ENCODE measurements at regions not wholly inside any gene's neighbourhood (a gene's known extent, or its start where the extent isn't known, plus 50 kb on each side); places are given as distances from the start of the nearest gene placed in this dataset.

DNA sequence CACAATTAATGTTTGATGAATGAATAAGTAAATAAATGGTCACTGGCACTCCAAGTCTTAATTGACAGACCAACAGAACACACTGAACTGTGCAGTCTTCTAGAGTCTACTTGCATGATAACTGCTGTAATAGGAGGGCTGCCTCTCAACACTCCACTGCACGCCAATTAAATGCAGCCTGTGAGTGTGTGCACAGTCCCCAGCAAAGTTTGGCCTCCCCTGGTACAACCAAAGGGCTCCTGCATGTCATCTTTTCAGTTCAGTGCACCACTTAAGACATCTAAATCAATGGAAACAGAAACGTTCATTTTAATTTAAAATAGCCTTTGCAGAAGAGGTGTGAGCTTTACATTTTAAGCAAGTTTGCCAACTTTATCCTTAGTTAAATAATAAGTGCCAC is 121.7 kb upstream of the USP15 start:
- WGBS (ENCODE audit: insufficient coverage, low coverage, low lambda C conversion rate, missing lambda C conversion rate) = 44% methylated on average over 2 of the region's 2 CpGs
- H3K4me1 ChIP-seq = no peaks in the 10 kb centered on the region
- DNase-seq (no peak), ATAC-seq (no peak)
- no peaks in the 10 kb centered on the region for H3K9me3 ChIP-seq
- intact Hi-C loops (cut with DNase I) = no loop called here
- no peak overlapping the region for H3K27ac ChIP-seq
- no peaks in the 10 kb centered on the region for H3K27me3 ChIP-seq
- no peaks in the 10 kb centered on the region for H3K36me3 ChIP-seq
- TF ChIP-seq, protein P1, sequence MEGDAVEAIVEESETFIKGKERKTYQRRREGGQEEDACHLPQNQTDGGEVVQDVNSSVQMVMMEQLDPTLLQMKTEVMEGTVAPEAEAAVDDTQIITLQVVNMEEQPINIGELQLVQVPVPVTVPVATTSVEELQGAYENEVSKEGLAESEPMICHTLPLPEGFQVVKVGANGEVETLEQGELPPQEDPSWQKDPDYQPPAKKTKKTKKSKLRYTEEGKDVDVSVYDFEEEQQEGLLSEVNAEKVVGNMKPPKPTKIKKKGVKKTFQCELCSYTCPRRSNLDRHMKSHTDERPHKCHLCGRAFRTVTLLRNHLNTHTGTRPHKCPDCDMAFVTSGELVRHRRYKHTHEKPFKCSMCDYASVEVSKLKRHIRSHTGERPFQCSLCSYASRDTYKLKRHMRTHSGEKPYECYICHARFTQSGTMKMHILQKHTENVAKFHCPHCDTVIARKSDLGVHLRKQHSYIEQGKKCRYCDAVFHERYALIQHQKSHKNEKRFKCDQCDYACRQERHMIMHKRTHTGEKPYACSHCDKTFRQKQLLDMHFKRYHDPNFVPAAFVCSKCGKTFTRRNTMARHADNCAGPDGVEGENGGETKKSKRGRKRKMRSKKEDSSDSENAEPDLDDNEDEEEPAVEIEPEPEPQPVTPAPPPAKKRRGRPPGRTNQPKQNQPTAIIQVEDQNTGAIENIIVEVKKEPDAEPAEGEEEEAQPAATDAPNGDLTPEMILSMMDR (IDR thresholded peaks at IDR 0.05) = no peak
- TF ChIP-seq POLR2A (IDR thresholded peaks at IDR 0.05) = no peak
- H3K4me3 ChIP-seq = no peak overlapping the region

- H3K36me3 ChIP-seq = no peaks in the 10 kb centered on the region
- TF ChIP-seq, protein P1 (IDR thresholded peaks at IDR 0.05) = no peak
- TF ChIP-seq POLR2A (IDR thresholded peaks at IDR 0.05) = no peak
- no peaks in the 10 kb centered on the region for H3K9me3 ChIP-seq
- no peaks in the 10 kb centered on the region for H3K4me1 ChIP-seq
- WGBS (ENCODE audit: insufficient coverage, low coverage, low lambda C conversion rate, missing lambda C conversion rate) = 50% methylated on average over 3 of the region's 3 CpGs
- H3K27me3 ChIP-seq = no peaks in the 10 kb centered on the region
- intact Hi-C loops (cut with DNase I) = no loop called here
- no peak for DNase-seq
- H3K27ac ChIP-seq = no peak overlapping the region
- ATAC-seq = no peak
- H3K4me3 ChIP-seq = no peak overlapping the region
Measured at GRCh38 chr12:62146318-62146717, 113.9 kb upstream of the USP15 start.

DNA sequence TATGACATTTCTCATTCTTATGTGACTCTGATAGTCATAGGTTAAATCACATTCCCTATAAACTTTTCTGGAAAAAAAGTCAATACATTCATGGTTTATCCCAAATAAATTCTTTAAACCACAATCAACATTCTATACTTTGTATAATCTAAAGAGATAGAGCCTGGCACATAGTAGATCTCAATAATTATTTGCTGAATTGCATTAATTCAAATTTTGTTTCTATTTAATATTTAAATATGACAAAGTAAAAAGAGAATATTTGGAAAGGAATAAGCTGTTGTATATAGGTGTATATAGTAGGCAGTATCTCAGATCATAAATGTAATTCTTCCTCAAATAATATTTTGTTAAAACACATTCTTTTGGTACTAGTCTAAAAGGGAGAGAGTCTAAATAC is 102.2 kb upstream of the USP15 start:
- no peak overlapping the region for H3K4me3 ChIP-seq
- DNase-seq = no peak
- intact Hi-C loops (cut with DNase I) = no loop called here
- no peaks in the 10 kb centered on the region for H3K4me1 ChIP-seq
- H3K27me3 ChIP-seq = no peaks in the 10 kb centered on the region
- TF ChIP-seq, protein P1 (IDR thresholded peaks at IDR 0.05) = no peak
- TF ChIP-seq POLR2A (IDR thresholded peaks at IDR 0.05) = no peak
- no peak overlapping the region for H3K27ac ChIP-seq
- no peaks in the 10 kb centered on the region for H3K9me3 ChIP-seq
- ATAC-seq = no peak
- no peaks in the 10 kb centered on the region for H3K36me3 ChIP-seq

- no peaks in the 10 kb centered on the region for H3K4me1 ChIP-seq
- TF ChIP-seq, protein P1 (IDR thresholded peaks at IDR 0.05) = no peak
- TF ChIP-seq POLR2A (IDR thresholded peaks at IDR 0.05) = no peak
- DNase-seq (no peak), ATAC-seq (peak in 1 of 4 donors; percentile 49)
- H3K27me3 ChIP-seq = no peaks in the 10 kb centered on the region
- H3K9me3 ChIP-seq = no peaks in the 10 kb centered on the region
- intact Hi-C loops (cut with DNase I) = no loop called here
- H3K4me3 ChIP-seq = no peak overlapping the region
- 54% methylated on average over 5 of the region's 5 CpGs for WGBS (ENCODE audit: insufficient coverage, low coverage, low lambda C conversion rate, missing lambda C conversion rate)
- no peak overlapping the region for H3K27ac ChIP-seq
- H3K36me3 ChIP-seq = no peaks in the 10 kb centered on the region
Measured at GRCh38 chr12:62158461-62159360, 101.5 kb upstream of the USP15 start.

Data from right lobe of liver (tissue), 6 donors.